GM12891 (cell line): ENCODE measurements at regions not wholly inside any gene's neighbourhood (a gene's known extent, or its start where the extent isn't known, plus 50 kb on each side); places are given as distances from the start of the nearest gene placed in this dataset.
"Not testable (repeated sequence)": the region's sequence is repeated elsewhere in the genome, so short reads cannot be mapped to it uniquely, and the experiment has no call there.

Experiments used
- POLR2A ChIP-seq: IDR thresholded peaks from 2 replicates; pipeline ENCODE4 v1.6.1; 2011; ENCODE audit warnings: low read depth, low read length, control low read depth
- POLR2AphosphoS5 ChIP-seq: IDR thresholded peaks from 2 replicates; pipeline ENCODE4 v1.6.1; 2011; ENCODE audit warnings: low read depth, low read length, control low read depth
- TAF1 ChIP-seq: IDR thresholded peaks from 2 replicates; pipeline ENCODE4 v1.6.1; 2011; ENCODE audit warnings: low read depth, low read length, control low read depth

- TF ChIP-seq TAF1, POLR2A, POLR2AphosphoS5: not testable (repeated sequence)
Measured at GRCh38 chr2:87089401-87089800, 67.8 kb upstream of the PLGLB1 start.
